Gastroesophageal sphincter (tissue), 3 donors: ENCODE measurements at regions not wholly inside any gene's neighbourhood (a gene's known extent, or its start where the extent isn't known, plus 50 kb on each side); places are given as distances from the start of the nearest gene placed in this dataset.

Experiments
- EP300 ChIP-seq: sonication (generic); formaldehyde crosslinking; IDR thresholded peaks from one replicate; pipeline ENCODE4 v1.6.1; 2017; ENCODE audit warnings: antibody characterized with exemption, mild to moderate bottlenecking
- POLR2A ChIP-seq, 2 donors: fragments of 450-650 bp; IDR thresholded peaks; one replicate each; pipeline ENCODE4 v1.6.1; 2017; ENCODE audit warnings: antibody characterized with exemption in 2 of 2, mild to moderate bottlenecking in 2 of 2, moderate library complexity in 1 of 2
- TF ChIP-seq, protein P1 (sequence below), 4 experiments: fragments of 200-600 bp in 2 of 4; fragments of 450-650 bp in 2 of 4; sonication (generic) in 1 of 4; IDR thresholded peaks; one replicate each; pipeline ENCODE4 v1.5.1; 2017 to 2019; ENCODE audit warnings: antibody characterized with exemption in 4 of 4, mild to moderate bottlenecking in 2 of 4, moderate library complexity in 2 of 4

DNA sequence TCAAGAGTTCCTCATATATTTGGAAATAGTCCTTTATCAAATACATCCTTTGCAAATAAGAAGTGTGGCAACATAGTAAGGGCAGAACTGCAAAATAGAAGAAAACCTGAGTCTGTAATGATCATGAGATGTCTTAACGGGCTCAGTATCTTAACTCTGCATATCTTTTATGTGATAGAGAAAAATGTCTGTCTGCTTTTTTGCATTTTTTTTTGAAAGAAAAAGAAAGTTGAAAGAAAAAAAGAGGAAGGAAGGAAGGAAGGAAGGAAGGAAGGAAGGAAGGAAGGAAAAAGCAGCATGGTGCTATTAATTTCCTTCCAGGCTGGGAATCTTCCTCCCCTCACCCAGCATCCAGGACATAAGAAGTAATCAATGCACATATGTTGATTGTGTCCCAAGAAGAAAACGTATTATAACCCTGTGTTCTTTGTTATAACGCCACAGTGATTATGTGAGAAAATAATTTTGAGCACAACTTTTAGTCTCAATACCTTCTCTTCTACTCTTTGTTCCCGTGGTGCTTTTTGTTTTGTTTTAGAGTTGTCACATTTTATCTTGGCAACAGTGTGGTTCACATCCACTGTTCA, 58.7 kb upstream of the PCSK2 start:
- TF ChIP-seq, protein P1, sequence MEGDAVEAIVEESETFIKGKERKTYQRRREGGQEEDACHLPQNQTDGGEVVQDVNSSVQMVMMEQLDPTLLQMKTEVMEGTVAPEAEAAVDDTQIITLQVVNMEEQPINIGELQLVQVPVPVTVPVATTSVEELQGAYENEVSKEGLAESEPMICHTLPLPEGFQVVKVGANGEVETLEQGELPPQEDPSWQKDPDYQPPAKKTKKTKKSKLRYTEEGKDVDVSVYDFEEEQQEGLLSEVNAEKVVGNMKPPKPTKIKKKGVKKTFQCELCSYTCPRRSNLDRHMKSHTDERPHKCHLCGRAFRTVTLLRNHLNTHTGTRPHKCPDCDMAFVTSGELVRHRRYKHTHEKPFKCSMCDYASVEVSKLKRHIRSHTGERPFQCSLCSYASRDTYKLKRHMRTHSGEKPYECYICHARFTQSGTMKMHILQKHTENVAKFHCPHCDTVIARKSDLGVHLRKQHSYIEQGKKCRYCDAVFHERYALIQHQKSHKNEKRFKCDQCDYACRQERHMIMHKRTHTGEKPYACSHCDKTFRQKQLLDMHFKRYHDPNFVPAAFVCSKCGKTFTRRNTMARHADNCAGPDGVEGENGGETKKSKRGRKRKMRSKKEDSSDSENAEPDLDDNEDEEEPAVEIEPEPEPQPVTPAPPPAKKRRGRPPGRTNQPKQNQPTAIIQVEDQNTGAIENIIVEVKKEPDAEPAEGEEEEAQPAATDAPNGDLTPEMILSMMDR (IDR thresholded peaks at IDR 0.05) = no peak
- TF ChIP-seq EP300 (no peak), POLR2A (IDR thresholded peaks at IDR 0.05) (no peak)
